ENCODE measurements at regions not wholly inside any gene's neighbourhood (a gene's known extent, or its start where the extent isn't known, plus 50 kb on each side); places are given as distances from the start of the nearest gene placed in this dataset.

- H3K27me3 Mint-ChIP-seq = no peaks in the 10 kb centered on the region
- H3K9me3 Mint-ChIP-seq = peaks cover 5% of the 10 kb centered on the region
- no peak for DNase-seq
- POLR2A ChIA-PET = no interaction called here
- CTCF ChIA-PET = interaction anchor here (0.7 to 1.4 kb wide), 3 partner anchors 19 to 125 kb away, joined by 3 to 4 read pairs (median 3); no protein-coding TSS in a partner anchor
- H3K36me3 Mint-ChIP-seq (ENCODE audit: low read depth) = peaks cover 3% of the 10 kb centered on the region
- intact Hi-C loops (cut with micrococcal nuclease) = no loop called here
- no peak for TF ChIP-seq CTCF (IDR thresholded peaks at IDR 0.05)
- no peak overlapping the region for H3K27ac Mint-ChIP-seq
- H3K4me3 Mint-ChIP-seq = no peak overlapping the region
- no peak for ATAC-seq
- peaks cover 9% of the 10 kb centered on the region for H3K4me1 Mint-ChIP-seq (ENCODE audit: low read depth)
These were observed 122.3 kb downstream of the ZFP36L2 start for GRCh38 chr2:43104106-43104505.

- H3K9me3 Mint-ChIP-seq = peaks cover 5% of the 10 kb centered on the region
- POLR2A ChIA-PET = no interaction called here
- CTCF ChIA-PET = interaction anchor here (1.5 kb wide), 1 partner anchor 11 kb away, joined by 6 read pairs; no protein-coding TSS in a partner anchor
- H3K4me3 Mint-ChIP-seq = no peak overlapping the region
- H3K27ac Mint-ChIP-seq = no peak overlapping the region
- ATAC-seq (no peak), DNase-seq (no peak)
- H3K27me3 Mint-ChIP-seq = no peaks in the 10 kb centered on the region
- intact Hi-C loops (cut with micrococcal nuclease) = no loop called here
- peaks cover 3% of the 10 kb centered on the region for H3K36me3 Mint-ChIP-seq (ENCODE audit: low read depth)
- no peak for TF ChIP-seq CTCF (IDR thresholded peaks at IDR 0.05)
- peaks cover 7% of the 10 kb centered on the region for H3K4me1 Mint-ChIP-seq (ENCODE audit: low read depth)
These were observed 123.4 kb downstream of the ZFP36L2 start for GRCh38 chr2:43103093-43103404.

- POLR2A ChIA-PET = interaction anchor here (1.3 kb wide), 1 partner anchor 14 kb away, joined by 3 read pairs; no protein-coding TSS in a partner anchor
- H3K4me3 Mint-ChIP-seq = no peak overlapping the region
- CTCF ChIA-PET = interaction anchor here (1.5 kb wide), 1 partner anchor 10 kb away, joined by 6 read pairs; no protein-coding TSS in a partner anchor
- H3K27me3 Mint-ChIP-seq = no peaks in the 10 kb centered on the region
- no peak for TF ChIP-seq CTCF (IDR thresholded peaks at IDR 0.05)
- peaks cover 3% of the 10 kb centered on the region for H3K36me3 Mint-ChIP-seq (ENCODE audit: low read depth)
- H3K9me3 Mint-ChIP-seq = peaks cover 5% of the 10 kb centered on the region
- intact Hi-C loops (cut with micrococcal nuclease) = no loop called here
- ATAC-seq (no peak), DNase-seq (no peak)
- H3K4me1 Mint-ChIP-seq (ENCODE audit: low read depth) = peaks cover 7% of the 10 kb centered on the region
- H3K27ac Mint-ChIP-seq = no peak overlapping the region
These were observed 123.9 kb downstream of the ZFP36L2 start for GRCh38 chr2:43102366-43103092.

- no peak for ATAC-seq
- DNase-seq = no peak
- CTCF ChIA-PET = interaction anchor here (1.5 to 1.6 kb wide), 2 partner anchors 9 to 127 kb away, joined by 5 to 6 read pairs; no protein-coding TSS in a partner anchor
- Mint-ChIP-seq H3K27me3 (no peaks in the 10 kb centered on the region), H3K4me3 (no peak overlapping the region), H3K9me3 (peaks cover 5% of the 10 kb centered on the region), H3K27ac (no peak overlapping the region), H3K36me3 (ENCODE audit: low read depth) (peaks cover 5% of the 10 kb centered on the region), H3K4me1 (ENCODE audit: low read depth) (peaks cover 4% of the 10 kb centered on the region)
- POLR2A ChIA-PET = interaction anchor here (1.3 kb wide), 1 partner anchor 15 kb away, joined by 3 read pairs; no protein-coding TSS in a partner anchor
- TF ChIP-seq CTCF (IDR thresholded peaks at IDR 0.05) = no peak
- intact Hi-C loops (cut with micrococcal nuclease) = no loop called here
These were observed 124.7 kb downstream of the ZFP36L2 start for GRCh38 chr2:43101751-43102150.

All from activated CD8-positive, alpha-beta T cell treated with anti-CD3 and anti-CD28 coated beads for 36 hours (primary cell).